ENCODE measurements at regions not wholly inside any gene's neighbourhood (a gene's known extent, or its start where the extent isn't known, plus 50 kb on each side); places are given as distances from the start of the nearest gene placed in this dataset.

DNA sequence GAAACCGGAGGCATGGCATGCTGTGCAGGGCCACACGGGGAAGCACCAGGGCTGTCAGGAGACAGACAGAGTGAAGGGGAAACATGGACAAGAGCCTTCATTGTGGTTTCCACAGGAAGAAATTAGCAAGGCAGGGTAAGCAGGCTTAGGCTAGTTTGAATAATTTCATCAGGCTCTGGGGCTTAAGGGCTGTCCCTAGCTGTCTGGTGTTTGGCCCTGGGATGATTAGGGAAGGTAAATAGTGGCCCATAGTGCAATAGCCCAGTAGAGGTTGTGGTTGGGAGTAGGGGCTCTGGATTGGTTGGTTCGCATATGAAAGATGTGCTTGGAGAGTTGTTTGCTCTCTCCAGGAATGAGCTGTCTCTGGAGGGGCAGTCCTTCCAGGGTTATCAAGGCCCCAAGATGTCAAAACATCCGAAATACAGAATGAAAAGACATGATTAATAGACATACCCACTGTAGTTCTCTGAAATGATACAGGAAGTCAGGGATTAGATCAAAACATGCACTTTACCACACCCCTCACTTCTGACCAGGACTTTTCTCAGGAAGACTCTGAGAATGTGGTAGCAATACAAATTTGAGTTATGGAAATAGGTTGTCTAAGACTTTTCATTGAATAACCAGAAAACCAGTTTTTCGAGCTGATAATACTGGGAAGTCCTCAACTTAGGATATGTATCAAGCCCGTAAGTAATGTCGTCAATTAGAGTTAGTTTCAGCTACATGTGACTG lies 224.9 kb upstream of the NFE2L3 start:
- Histone ChIP-seq H3K4me3 (ENCODE audit: low read depth, low read length, poor library complexity, severe bottlenecking) (no peak overlapping the region), H3K27me3 (replicated peaks; ENCODE audit: insufficient read depth, low read depth, low read length, poor library complexity) (no peaks in the 10 kb centered on the region), H3K9me3 (ENCODE audit: low read depth, low read length, poor library complexity, severe bottlenecking) (no peaks in the 10 kb centered on the region), H3K36me3 (ENCODE audit: insufficient read depth, low read length, poor library complexity, severe bottlenecking) (no peaks in the 10 kb centered on the region), H3K4me1 (ENCODE audit: insufficient read depth, low read length, poor library complexity, severe bottlenecking) (peaks cover 56% of the 10 kb centered on the region), H3K27ac (ENCODE audit: low read depth, low read length, poor library complexity, severe bottlenecking) (peak overlapping the region; percentile 69)
- BruUV-seq (replicated peaks), result no TSS peak
- intact Hi-C loops (cut with micrococcal nuclease; ENCODE audit: unreplicated experiment), result no loop called here
- DNase-seq (ENCODE audit: low spot score), result peak; percentile 69
- ChIA-PET CTCF (no interaction called here), POLR2A (ENCODE audit: low non-redundant PET) (no interaction called here)
- TF ChIP-seq EZH2 (IDR thresholded peaks at IDR 0.05; ENCODE audit: borderline replicate concordance, low read depth, low read length, poor library complexity, severe bottlenecking), result no peak
- TF ChIP-seq, protein P1, sequence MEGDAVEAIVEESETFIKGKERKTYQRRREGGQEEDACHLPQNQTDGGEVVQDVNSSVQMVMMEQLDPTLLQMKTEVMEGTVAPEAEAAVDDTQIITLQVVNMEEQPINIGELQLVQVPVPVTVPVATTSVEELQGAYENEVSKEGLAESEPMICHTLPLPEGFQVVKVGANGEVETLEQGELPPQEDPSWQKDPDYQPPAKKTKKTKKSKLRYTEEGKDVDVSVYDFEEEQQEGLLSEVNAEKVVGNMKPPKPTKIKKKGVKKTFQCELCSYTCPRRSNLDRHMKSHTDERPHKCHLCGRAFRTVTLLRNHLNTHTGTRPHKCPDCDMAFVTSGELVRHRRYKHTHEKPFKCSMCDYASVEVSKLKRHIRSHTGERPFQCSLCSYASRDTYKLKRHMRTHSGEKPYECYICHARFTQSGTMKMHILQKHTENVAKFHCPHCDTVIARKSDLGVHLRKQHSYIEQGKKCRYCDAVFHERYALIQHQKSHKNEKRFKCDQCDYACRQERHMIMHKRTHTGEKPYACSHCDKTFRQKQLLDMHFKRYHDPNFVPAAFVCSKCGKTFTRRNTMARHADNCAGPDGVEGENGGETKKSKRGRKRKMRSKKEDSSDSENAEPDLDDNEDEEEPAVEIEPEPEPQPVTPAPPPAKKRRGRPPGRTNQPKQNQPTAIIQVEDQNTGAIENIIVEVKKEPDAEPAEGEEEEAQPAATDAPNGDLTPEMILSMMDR (conservative IDR thresholded peaks at IDR 0.05; ENCODE audit: low read depth, low read length), result no peak

- CTCF ChIA-PET, result no interaction called here
- Histone ChIP-seq H3K36me3 (ENCODE audit: insufficient read depth, low read length, poor library complexity, severe bottlenecking) (no peaks in the 10 kb centered on the region), H3K4me1 (ENCODE audit: insufficient read depth, low read length, poor library complexity, severe bottlenecking) (peaks cover 53% of the 10 kb centered on the region), H3K27ac (ENCODE audit: low read depth, low read length, poor library complexity, severe bottlenecking) (peak overlapping the region; percentile 69), H3K4me3 (ENCODE audit: low read depth, low read length, poor library complexity, severe bottlenecking) (no peak overlapping the region), H3K27me3 (replicated peaks; ENCODE audit: insufficient read depth, low read depth, low read length, poor library complexity) (no peaks in the 10 kb centered on the region), H3K9me3 (ENCODE audit: low read depth, low read length, poor library complexity, severe bottlenecking) (no peaks in the 10 kb centered on the region)
- POLR2A ChIA-PET (ENCODE audit: low non-redundant PET), result no interaction called here
- BruUV-seq (replicated peaks), result no TSS peak
- TF ChIP-seq, protein P1 (conservative IDR thresholded peaks at IDR 0.05; ENCODE audit: low read depth, low read length), result no peak
- TF ChIP-seq EZH2 (IDR thresholded peaks at IDR 0.05; ENCODE audit: borderline replicate concordance, low read depth, low read length, poor library complexity, severe bottlenecking), result no peak
- intact Hi-C loops (cut with micrococcal nuclease; ENCODE audit: unreplicated experiment), result no loop called here
- no peak for DNase-seq (ENCODE audit: low spot score)
Measured at GRCh38 chr7:25927626-25927978, 224.4 kb upstream of the NFE2L3 start.

- intact Hi-C loops (cut with micrococcal nuclease; ENCODE audit: unreplicated experiment), result no loop called here
Measured at GRCh38 chr7:25928549-25929330, 223.3 kb upstream of the NFE2L3 start.

More at GRCh38 chr7:25928549-25929330, 223.3 kb upstream of the NFE2L3 start:
- no peak overlapping the region for H3K27ac ChIP-seq (ENCODE audit: low read depth, low read length, poor library complexity, severe bottlenecking)
- no TSS peak for BruUV-seq (replicated peaks)
- peaks cover 43% of the 10 kb centered on the region for H3K4me1 ChIP-seq (ENCODE audit: insufficient read depth, low read length, poor library complexity, severe bottlenecking)
- H3K9me3 ChIP-seq (ENCODE audit: low read depth, low read length, poor library complexity, severe bottlenecking), result peaks cover 3% of the 10 kb centered on the region
- no peak for DNase-seq (ENCODE audit: low spot score)
- CTCF ChIA-PET, result no interaction called here
- no peak overlapping the region for H3K4me3 ChIP-seq (ENCODE audit: low read depth, low read length, poor library complexity, severe bottlenecking)
- POLR2A ChIA-PET (ENCODE audit: low non-redundant PET), result no interaction called here
- H3K36me3 ChIP-seq (ENCODE audit: insufficient read depth, low read length, poor library complexity, severe bottlenecking), result no peaks in the 10 kb centered on the region
- TF ChIP-seq EZH2 (IDR thresholded peaks at IDR 0.05; ENCODE audit: borderline replicate concordance, low read depth, low read length, poor library complexity, severe bottlenecking), result no peak
- TF ChIP-seq, protein P1 (conservative IDR thresholded peaks at IDR 0.05; ENCODE audit: low read depth, low read length), result no peak
- no peaks in the 10 kb centered on the region for H3K27me3 ChIP-seq (replicated peaks; ENCODE audit: insufficient read depth, low read depth, low read length, poor library complexity)
